ENCODE measurements at regions not wholly inside any gene's neighbourhood (a gene's known extent, or its start where the extent isn't known, plus 50 kb on each side); places are given as distances from the start of the nearest gene placed in this dataset.

- DNase-seq (ENCODE audit: low spot score) = no peak
Observed at GRCh38 chr14:98937712-98938505, 334.1 kb downstream of the BCL11B start.

DNA sequence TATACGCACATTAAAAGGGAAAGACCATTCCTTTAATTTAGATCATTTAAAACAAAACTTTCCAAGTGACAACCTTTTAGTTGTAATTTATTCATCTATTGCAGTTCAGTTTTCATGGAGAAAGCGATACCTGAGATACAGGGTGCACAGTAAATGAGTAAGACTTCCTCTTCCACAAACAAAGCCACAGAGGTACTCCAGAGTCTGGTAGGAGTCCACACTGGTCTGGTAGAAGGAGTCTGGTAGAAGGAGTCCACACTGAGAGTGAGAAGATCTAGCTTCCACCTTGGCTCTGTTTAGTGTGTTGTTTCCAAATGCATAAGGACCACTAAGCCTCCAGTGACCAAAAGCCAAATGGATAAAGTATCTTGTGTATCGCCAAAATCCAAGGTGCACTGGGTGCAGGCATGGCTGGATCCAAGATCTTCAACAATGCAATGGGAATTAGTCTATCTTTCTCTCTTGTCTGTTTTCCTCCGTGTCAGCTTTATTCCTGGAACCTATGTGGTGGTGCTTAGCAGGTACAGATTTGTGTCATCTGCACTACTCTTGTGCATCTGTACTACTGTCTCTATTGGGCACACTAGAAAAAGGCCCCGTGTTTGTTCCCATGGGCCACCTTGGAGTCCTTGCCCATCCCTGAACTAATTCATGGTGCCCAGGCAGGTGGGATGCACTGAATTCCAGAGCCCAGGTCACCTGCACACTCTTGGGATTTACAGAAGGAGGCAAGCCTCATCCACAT is 331.1 kb downstream of the BCL11B start:
- DNase-seq (ENCODE audit: low spot score) = no peak

- no peak for DNase-seq (ENCODE audit: low spot score)
Observed at GRCh38 chr14:98941481-98941880, 330.5 kb downstream of the BCL11B start.

DNA sequence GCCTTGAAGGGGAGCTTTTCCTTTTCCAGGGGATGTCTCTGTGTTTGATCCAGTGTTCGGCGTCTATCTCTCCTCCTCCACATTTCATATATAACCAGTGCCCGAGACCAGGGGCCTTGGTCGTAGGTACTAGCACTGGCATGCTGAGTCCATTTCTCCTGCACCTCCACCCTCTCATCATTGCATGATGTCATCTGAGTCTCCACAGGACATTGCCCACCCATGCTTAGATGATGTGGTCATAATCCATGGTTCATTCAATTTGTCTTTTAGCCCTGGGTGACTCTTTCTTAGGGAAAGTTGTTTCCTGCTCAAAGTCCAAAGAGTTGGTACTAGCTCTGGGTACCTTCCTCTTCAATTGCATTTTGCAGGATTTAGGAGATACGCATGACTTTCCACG is 328.1 kb downstream of the BCL11B start:
- DNase-seq (ENCODE audit: low spot score) = no peak

- no peak for DNase-seq (ENCODE audit: low spot score)
Observed at GRCh38 chr14:98944989-98945388, 327.0 kb downstream of the BCL11B start.

GRCh38 chr14:98945611-98946570 is 326.1 kb downstream of the BCL11B start:
- DNase-seq (ENCODE audit: low spot score) = no peak

DNA sequence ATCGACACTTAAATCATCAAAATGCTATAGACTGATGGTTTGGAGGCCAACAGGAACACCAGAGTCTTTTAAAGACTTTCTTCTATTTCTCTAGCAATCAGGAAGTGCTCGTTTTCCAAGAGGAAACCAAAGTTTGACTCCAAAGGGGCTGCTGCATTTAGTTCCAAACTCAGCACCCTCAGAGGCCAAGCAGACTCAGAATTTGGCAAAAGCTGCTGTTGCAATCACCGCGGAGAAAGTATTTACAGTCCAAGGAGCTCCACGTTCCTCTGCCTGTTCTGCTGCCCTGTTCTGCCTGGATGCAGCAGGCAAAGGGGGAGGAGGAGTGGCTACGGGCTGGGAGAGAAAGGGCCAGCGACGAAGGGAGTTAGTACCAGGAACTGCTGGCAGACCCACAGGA is 325.1 kb downstream of the BCL11B start:
- DNase-seq (ENCODE audit: low spot score) = no peak

DNA sequence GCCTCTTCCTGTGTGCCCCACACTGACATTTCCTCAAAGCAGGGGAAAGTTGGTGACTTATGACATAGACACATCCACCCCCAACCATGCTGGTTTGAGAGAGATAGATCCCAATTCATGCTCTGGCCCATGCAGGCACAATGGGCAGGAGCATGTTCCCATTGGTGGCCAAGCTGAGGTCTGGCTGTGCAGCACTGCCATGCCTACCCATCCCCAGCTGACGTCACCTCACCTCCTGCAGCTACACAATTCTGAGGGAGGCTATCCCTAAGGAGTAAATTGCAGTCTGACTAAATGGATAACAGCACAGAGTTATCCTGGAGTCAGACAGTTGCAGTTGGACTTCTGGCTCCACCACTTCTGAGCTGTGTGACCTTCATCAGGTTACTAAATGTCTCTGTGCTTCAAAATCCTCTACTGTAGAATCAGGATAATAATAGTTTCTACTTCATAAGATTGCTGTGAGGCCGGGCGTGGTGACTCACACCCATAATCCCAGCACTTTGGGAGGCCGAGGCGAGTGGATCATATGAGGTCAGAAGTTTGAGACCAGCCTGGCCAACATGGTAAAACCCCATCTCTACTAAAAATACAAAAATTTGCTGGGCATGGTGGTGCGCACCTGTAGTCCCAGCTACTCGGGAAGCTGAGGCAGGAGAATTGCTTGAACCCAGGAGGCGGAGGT is 323.9 kb downstream of the BCL11B start:
- DNase-seq (ENCODE audit: low spot score) = no peak

DNA sequence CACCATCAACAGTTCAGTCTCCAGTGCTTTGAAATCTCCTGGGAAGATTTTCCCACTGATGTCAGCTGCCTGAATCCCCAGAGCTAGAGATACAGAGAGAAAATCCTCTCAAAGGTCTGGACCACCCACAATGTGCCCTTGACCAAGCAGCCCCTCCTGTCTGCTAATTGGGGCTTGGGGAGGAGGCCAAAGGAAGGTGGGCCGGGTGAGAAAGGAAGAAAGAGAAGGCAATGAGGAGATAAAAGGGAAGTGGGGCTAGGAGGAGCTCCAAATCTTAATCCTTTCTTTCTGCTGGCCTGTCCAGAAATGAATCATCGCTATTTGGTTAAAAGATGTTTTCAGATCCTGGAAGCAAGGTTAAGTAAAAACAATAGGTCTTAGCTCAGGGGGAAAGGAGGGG is 322.9 kb downstream of the BCL11B start:
- no peak for DNase-seq (ENCODE audit: low spot score)

GRCh38 chr14:98949481-98950135 is 322.4 kb downstream of the BCL11B start:
- no peak for DNase-seq (ENCODE audit: low spot score)

- DNase-seq (ENCODE audit: low spot score) = no peak
Observed at GRCh38 chr14:98950353-98950895, 321.6 kb downstream of the BCL11B start.

DNA sequence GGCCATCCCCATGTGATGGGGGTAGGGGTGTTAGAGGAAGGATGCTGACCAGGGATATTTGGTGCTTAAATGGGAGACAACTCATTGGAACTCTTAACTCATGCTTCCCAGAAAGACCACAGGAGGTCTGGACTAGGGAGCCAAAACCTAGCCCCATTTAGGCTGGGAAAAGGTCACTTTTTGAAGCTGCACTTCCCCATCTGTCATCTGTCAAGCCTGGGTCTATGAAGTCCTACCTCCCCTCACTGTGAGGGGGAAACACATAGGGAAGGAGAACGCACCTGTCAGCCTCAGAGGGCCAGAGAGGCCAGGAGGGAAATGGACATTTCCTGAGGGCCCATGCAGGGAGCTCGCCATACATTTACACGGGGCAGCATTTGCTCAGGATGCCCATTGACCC is 321.0 kb downstream of the BCL11B start:
- no peak for DNase-seq (ENCODE audit: low spot score)

DNA sequence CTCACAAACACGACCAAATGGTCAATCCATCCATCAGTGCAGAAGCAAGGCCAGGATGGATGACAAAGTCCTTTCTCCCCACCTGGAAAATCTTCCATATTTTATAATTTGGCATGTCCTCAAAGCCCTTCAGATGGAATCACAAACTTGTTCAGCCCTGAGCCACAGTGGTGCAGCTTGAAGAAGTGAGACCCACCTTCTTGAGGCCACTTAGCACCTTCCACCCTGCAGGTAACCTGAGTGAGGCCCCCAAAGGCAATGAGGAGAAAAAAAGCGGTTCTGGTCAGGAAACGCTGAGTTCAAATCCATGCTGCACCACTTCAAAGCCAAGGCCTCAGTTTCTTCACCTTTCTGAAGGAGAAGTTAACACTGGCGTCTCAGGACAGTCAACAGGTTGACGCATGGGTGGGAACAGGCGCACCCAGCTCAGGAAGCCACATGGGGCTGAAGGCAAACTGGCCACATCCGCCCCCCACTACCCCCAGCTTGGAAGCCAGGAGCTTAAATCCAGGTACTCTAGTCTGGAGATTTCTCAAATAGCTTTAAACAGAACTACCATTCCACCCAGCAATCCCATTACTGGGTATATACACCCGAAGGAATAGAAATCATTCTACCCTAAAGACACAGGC is 320.4 kb downstream of the BCL11B start:
- DNase-seq (ENCODE audit: low spot score) = no peak

- no peak for DNase-seq (ENCODE audit: low spot score)
Observed at GRCh38 chr14:98952593-98953350, 319.2 kb downstream of the BCL11B start.

GRCh38 chr14:98953551-98954348 is 318.2 kb downstream of the BCL11B start:
- no peak for DNase-seq (ENCODE audit: low spot score)

- DNase-seq (ENCODE audit: low spot score) = no peak
Observed at GRCh38 chr14:98954349-98955000, 317.5 kb downstream of the BCL11B start.

GRCh38 chr14:98955036-98955740 is 316.8 kb downstream of the BCL11B start:
- no peak for DNase-seq (ENCODE audit: low spot score)

- no peak for DNase-seq (ENCODE audit: low spot score)
Observed at GRCh38 chr14:98955741-98956070, 316.3 kb downstream of the BCL11B start.
